ENCODE measurements at regions not wholly inside any gene's neighbourhood (a gene's known extent, or its start where the extent isn't known, plus 50 kb on each side); places are given as distances from the start of the nearest gene placed in this dataset.

DNA sequence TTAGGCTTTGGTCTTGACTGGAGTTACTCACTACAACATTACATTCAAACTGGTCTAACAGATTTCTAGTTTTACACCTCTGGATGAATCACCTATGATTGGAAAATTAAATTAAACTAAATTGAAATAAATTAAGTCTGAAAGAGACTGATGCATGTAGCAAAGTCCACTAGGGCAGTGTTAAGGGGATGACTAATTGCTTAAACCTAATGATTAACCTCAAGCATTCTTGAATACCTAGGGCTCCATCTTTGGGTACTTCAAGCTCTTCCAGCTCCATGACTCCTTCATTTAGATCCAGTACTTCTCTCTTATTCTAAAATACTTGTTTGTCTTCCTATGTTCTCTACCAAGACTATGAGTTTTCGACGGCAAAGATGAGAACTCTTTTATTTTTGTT, 86.8 kb downstream of the SH2D1A start:
- Histone ChIP-seq H4K5ac (ENCODE audit: insufficient read length, low read depth, low read length) (no peak overlapping the region), H3K4ac (replicated peaks; ENCODE audit: insufficient read length, low read depth, low read length) (no peak overlapping the region), H3K23me2 (ENCODE audit: low read depth, low read length) (no peaks in the 10 kb centered on the region), H3K14ac (ENCODE audit: insufficient read length) (no peak overlapping the region), H3K4me2 (ENCODE audit: insufficient read depth in 1 of 2, low read depth in 2 of 2, low read length in 2 of 2) (no peak overlapping the region), H3K9me3 (ENCODE audit: insufficient read depth in 2 of 2, low read depth in 1 of 2, low read length in 1 of 2) (no peaks in the 10 kb centered on the region), H3K4me1 (replicated peaks in 1 of 4; ENCODE audit: control insufficient read depth in 3 of 4, insufficient read depth in 4 of 4, low read length in 3 of 4) (no peaks in the 10 kb centered on the region), H2AK5ac (ENCODE audit: low read depth, low read length) (no peak overlapping the region), H2BK20ac (ENCODE audit: low read length) (no peak overlapping the region), H2BK15ac (ENCODE audit: low read length) (no peak overlapping the region), H3K9ac (replicated peaks in 1 of 4; ENCODE audit: extremely low read depth in 1 of 4, low read depth in 3 of 4, low read length in 3 of 4) (no peak overlapping the region), H2BK5ac (ENCODE audit: low read depth, low read length) (no peak overlapping the region), H2BK120ac (replicated peaks; ENCODE audit: low read depth, low read length) (no peak overlapping the region), H3K27me3 (replicated peaks in 1 of 4; ENCODE audit: control insufficient read depth in 3 of 4, extremely low read depth in 1 of 4, insufficient read depth in 3 of 4, low read length in 3 of 4) (no peaks in the 10 kb centered on the region), H4K91ac (replicated peaks; ENCODE audit: insufficient read length, low read length) (no peak overlapping the region), H3K36me3 (ENCODE audit: control insufficient read depth in 2 of 4, insufficient read depth in 4 of 4, low read length in 3 of 4) (no peaks in the 10 kb centered on the region), H3K27ac (ENCODE audit: low read depth, low read length) (no peak overlapping the region), H3K79me2 (ENCODE audit: control insufficient read depth in 1 of 2, insufficient read depth in 2 of 2, low read length in 2 of 2) (no peaks in the 10 kb centered on the region), H4K20me1 (replicated peaks in 1 of 2; ENCODE audit: control insufficient read depth in 1 of 2, insufficient read depth in 2 of 2, low read length in 2 of 2) (no peaks in the 10 kb centered on the region), H3K23ac (ENCODE audit: insufficient read length) (no peak overlapping the region), H3K4me3 (ENCODE audit: extremely low read depth in 1 of 4, insufficient read depth in 2 of 4, low read depth in 3 of 4, low read length in 4 of 4) (no peak overlapping the region), H3K56ac (replicated peaks; ENCODE audit: insufficient read length, low read depth, low read length) (no peak overlapping the region), H2AFZ (ENCODE audit: low read length) (no peak overlapping the region), H2BK12ac (ENCODE audit: low read depth, low read length) (no peak overlapping the region), H3K79me1 (ENCODE audit: low read depth, low read length) (no peaks in the 10 kb centered on the region), H3K18ac (ENCODE audit: extremely low read depth, low read length) (no peak overlapping the region), H4K8ac (ENCODE audit: extremely low read depth, insufficient read depth, low read length) (no peak overlapping the region)
- FAIRE-seq (no peak), DNase-seq (ENCODE audit: low read depth in 1 of 2, low spot score in 2 of 2) (no peak)
- ChIA-PET POLR2A (ENCODE audit: partially characterized antibody) (no interaction called here), CTCF (ENCODE audit: partially characterized antibody) (no interaction called here)
- TF ChIP-seq SRF (IDR thresholded peaks at IDR 0.05; ENCODE audit: low read depth, low read length): no peak
- no peak for TF ChIP-seq JUND (IDR thresholded peaks at IDR 0.05; ENCODE audit: low read length)
- no peak for TF ChIP-seq TBP (IDR thresholded peaks at IDR 0.05; ENCODE audit: low read depth, low read length)
- TF ChIP-seq GABPA (IDR thresholded peaks at IDR 0.05; ENCODE audit: borderline replicate concordance, insufficient read depth, low read length): no peak
- TF ChIP-seq KDM4A (IDR thresholded peaks at IDR 0.05; ENCODE audit: low read depth, low read length, severe bottlenecking): no peak
- no peak for TF ChIP-seq ZNF274 (IDR thresholded peaks at IDR 0.05; ENCODE audit: borderline replicate concordance, extremely low read depth, low read length)
- TF ChIP-seq TAF7 (optimal IDR thresholded peaks at IDR 0.05; ENCODE audit: borderline replicate concordance, low read depth, low read length): no peak
- no peak for TF ChIP-seq SP1 (IDR thresholded peaks at IDR 0.05; ENCODE audit: low read depth, low read length)
- TF ChIP-seq FOSL1 (IDR thresholded peaks at IDR 0.05; ENCODE audit: insufficient read depth, low read depth, low read length): no peak
- no peak for TF ChIP-seq RBBP5 (IDR thresholded peaks at IDR 0.05; ENCODE audit: borderline replicate concordance, low read depth, low read length)
- TF ChIP-seq HDAC2 (IDR thresholded peaks at IDR 0.05; ENCODE audit: borderline replicate concordance in 1 of 2, low read depth in 2 of 2, low read length in 2 of 2): no peak
- TF ChIP-seq NRF1 (IDR thresholded peaks at IDR 0.05; ENCODE audit: low read depth, low read length): no peak
- TF ChIP-seq CHD1 (IDR thresholded peaks at IDR 0.05; ENCODE audit: low read depth, low read length): no peak
- no peak for TF ChIP-seq JUN (IDR thresholded peaks at IDR 0.05; ENCODE audit: low read depth, low read length)
- no peak for TF ChIP-seq RNF2 (IDR thresholded peaks at IDR 0.05; ENCODE audit: borderline replicate concordance, low read depth, low read length, missing control alignments, poor library complexity, severe bottlenecking)
- 42% methylated on average over 2 of the region's 2 CpGs; no CpG with 5 or more reads in 1 of the 2 experiments for whole genome bisulfite sequencing, 2 experiments (ENCODE audit: extremely low coverage in 1 of 2, insufficient coverage in 1 of 2, insufficient read length in 1 of 2, insufficient replicate concordance in 2 of 2, low coverage in 1 of 2, low lambda C conversion rate in 2 of 2, missing lambda C conversion rate in 1 of 2)

All from H1 (cell line).